22Rv1 (cell line): ENCODE measurements at regions not wholly inside any gene's neighbourhood (a gene's known extent, or its start where the extent isn't known, plus 50 kb on each side); places are given as distances from the start of the nearest gene placed in this dataset.

Source experiments
- ZFX ChIP-seq: fragments of 450-650 bp; IDR thresholded peaks from 2 replicates; pipeline ENCODE4 v1.6.1; 2017; ENCODE audit warnings: antibody characterized with exemption, borderline replicate concordance
- TF ChIP-seq, protein P1 (sequence below): fragments of 450-650 bp; IDR thresholded peaks from 2 replicates; pipeline ENCODE4 v1.5.1; 2017; ENCODE audit warnings: mild to moderate bottlenecking

DNA sequence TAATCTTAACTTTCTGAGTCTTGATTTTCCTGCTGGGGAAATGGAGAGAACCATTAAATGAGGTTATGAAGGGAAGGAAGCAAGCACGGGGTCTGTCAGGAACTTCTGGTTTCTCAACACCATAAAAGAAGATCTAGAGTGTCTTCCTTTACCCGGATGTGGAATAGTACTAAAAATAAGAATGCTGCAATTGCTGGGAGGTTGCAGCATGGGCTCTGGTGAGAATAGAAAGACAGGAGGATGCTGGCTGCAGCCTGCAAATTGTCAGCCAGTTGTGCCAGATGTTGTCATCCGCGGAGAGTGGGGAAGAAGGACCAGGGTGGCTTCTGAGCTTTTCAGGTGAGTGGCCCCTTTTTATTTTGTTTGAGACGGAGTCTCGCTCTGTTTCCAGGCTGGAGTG lies 69.3 kb upstream of the STC2 start:
- TF ChIP-seq, protein P1, sequence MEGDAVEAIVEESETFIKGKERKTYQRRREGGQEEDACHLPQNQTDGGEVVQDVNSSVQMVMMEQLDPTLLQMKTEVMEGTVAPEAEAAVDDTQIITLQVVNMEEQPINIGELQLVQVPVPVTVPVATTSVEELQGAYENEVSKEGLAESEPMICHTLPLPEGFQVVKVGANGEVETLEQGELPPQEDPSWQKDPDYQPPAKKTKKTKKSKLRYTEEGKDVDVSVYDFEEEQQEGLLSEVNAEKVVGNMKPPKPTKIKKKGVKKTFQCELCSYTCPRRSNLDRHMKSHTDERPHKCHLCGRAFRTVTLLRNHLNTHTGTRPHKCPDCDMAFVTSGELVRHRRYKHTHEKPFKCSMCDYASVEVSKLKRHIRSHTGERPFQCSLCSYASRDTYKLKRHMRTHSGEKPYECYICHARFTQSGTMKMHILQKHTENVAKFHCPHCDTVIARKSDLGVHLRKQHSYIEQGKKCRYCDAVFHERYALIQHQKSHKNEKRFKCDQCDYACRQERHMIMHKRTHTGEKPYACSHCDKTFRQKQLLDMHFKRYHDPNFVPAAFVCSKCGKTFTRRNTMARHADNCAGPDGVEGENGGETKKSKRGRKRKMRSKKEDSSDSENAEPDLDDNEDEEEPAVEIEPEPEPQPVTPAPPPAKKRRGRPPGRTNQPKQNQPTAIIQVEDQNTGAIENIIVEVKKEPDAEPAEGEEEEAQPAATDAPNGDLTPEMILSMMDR: no peak
- no peak for TF ChIP-seq ZFX
